ENCODE measurements at regions not wholly inside any gene's neighbourhood (a gene's known extent, or its start where the extent isn't known, plus 50 kb on each side); places are given as distances from the start of the nearest gene placed in this dataset.

DNA sequence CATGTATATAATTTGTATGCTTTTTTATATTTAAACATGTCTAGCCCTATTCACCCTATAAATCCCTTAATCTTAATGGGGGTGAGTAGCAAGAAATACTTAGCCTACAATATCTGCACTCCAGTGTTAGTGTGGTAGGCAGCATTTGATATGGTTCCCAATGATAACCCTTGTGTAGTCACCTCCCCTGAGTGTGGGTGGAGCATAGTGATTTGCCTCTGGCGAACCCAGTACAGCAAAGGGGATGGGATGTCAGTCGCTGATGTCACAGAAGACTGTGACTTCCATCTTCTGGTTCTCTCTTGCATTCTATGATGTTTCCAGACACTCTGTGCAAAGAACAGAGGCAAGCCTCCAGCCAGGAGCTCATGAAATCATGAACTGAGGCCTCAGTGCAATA is 211.2 kb downstream of the CRPPA start:
- Mint-ChIP-seq H3K36me3 (ENCODE audit: insufficient read depth, unreplicated experiment) (no peaks in the 10 kb centered on the region), H3K27me3 (ENCODE audit: insufficient read depth, unreplicated experiment) (no peaks in the 10 kb centered on the region), H3K9me3 (ENCODE audit: unreplicated experiment) (no peaks in the 10 kb centered on the region), H3K4me1 (ENCODE audit: insufficient read depth, unreplicated experiment) (no peaks in the 10 kb centered on the region), H3K4me3 (ENCODE audit: unreplicated experiment) (no peak overlapping the region), H3K27ac (ENCODE audit: low read depth, unreplicated experiment) (no peak overlapping the region)
- no TSS peak for BruUV-seq (replicated peaks)
- DNase-seq (ENCODE audit: unreplicated experiment), result no peak
- POLR2A ChIA-PET, result interaction anchor here (0.7 kb wide), 1 partner anchor 1380 kb away, joined by 3 read pairs; no protein-coding TSS in a partner anchor
- intact Hi-C loops (cut with micrococcal nuclease), result no loop called here
- TF ChIP-seq, protein P1, sequence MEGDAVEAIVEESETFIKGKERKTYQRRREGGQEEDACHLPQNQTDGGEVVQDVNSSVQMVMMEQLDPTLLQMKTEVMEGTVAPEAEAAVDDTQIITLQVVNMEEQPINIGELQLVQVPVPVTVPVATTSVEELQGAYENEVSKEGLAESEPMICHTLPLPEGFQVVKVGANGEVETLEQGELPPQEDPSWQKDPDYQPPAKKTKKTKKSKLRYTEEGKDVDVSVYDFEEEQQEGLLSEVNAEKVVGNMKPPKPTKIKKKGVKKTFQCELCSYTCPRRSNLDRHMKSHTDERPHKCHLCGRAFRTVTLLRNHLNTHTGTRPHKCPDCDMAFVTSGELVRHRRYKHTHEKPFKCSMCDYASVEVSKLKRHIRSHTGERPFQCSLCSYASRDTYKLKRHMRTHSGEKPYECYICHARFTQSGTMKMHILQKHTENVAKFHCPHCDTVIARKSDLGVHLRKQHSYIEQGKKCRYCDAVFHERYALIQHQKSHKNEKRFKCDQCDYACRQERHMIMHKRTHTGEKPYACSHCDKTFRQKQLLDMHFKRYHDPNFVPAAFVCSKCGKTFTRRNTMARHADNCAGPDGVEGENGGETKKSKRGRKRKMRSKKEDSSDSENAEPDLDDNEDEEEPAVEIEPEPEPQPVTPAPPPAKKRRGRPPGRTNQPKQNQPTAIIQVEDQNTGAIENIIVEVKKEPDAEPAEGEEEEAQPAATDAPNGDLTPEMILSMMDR (IDR thresholded peaks at IDR 0.05; ENCODE audit: unreplicated experiment), result no peak
- CTCF ChIA-PET, result interaction anchor here (1.0 kb wide), 1 partner anchor 8 kb away, joined by 4 read pairs; no protein-coding TSS in a partner anchor

DNA sequence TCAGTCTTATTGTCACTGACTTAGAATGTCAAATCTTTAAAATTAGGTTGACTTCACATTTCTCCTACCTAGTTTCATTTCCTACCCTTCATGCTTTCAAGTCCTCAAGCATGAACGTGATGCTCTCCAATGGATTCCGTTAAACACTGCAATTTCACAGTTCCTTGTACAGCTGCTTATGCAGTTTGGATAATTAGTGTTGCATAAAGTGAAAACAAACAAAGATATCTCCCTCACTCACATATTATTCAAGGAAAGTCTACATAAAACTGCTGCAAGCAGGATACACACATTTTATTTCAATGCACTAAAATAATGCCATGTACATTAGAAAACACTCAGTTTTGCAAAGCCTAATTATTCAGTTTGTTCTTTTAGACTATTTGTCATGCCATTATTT is 214.0 kb downstream of the CRPPA start:
- Mint-ChIP-seq H3K9me3 (ENCODE audit: unreplicated experiment) (no peaks in the 10 kb centered on the region), H3K27ac (ENCODE audit: low read depth, unreplicated experiment) (no peak overlapping the region), H3K4me1 (ENCODE audit: insufficient read depth, unreplicated experiment) (peaks cover 5% of the 10 kb centered on the region), H3K4me3 (ENCODE audit: unreplicated experiment) (no peak overlapping the region), H3K27me3 (ENCODE audit: insufficient read depth, unreplicated experiment) (no peaks in the 10 kb centered on the region), H3K36me3 (ENCODE audit: insufficient read depth, unreplicated experiment) (no peaks in the 10 kb centered on the region)
- POLR2A ChIA-PET, result no interaction called here
- BruUV-seq (replicated peaks), result no TSS peak
- intact Hi-C loops (cut with micrococcal nuclease), result no loop called here
- CTCF ChIA-PET, result no interaction called here
- TF ChIP-seq, protein P1 (IDR thresholded peaks at IDR 0.05; ENCODE audit: unreplicated experiment), result no peak
- no peak for DNase-seq (ENCODE audit: unreplicated experiment)

DNA sequence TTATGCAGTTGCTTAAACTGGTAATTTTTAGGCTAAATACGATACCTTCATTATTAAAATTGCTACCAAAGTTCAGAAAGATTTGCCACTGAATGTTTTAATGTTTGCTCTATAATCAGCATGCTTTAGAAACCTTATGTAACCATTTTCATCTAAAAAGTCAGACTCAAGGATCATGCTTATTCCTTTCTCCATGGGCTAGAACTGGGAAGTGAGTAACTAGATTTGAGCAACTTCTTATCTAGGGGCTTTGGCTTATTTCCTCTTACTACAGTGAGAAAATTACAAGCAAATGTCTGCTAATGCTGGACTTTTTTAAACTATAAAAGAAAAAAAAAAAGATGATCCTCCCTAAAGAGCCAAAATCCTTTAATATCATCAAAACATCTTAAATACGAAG is 215.9 kb downstream of the CRPPA start:
- no peak for DNase-seq (ENCODE audit: unreplicated experiment)
- BruUV-seq (replicated peaks), result no TSS peak
- H3K27me3 Mint-ChIP-seq (ENCODE audit: insufficient read depth, unreplicated experiment), result no peaks in the 10 kb centered on the region
- intact Hi-C loops (cut with micrococcal nuclease), result no loop called here
- H3K9me3 Mint-ChIP-seq (ENCODE audit: unreplicated experiment), result no peaks in the 10 kb centered on the region
- no peak overlapping the region for H3K4me3 Mint-ChIP-seq (ENCODE audit: unreplicated experiment)
- TF ChIP-seq, protein P1 (IDR thresholded peaks at IDR 0.05; ENCODE audit: unreplicated experiment), result no peak
- H3K27ac Mint-ChIP-seq (ENCODE audit: low read depth, unreplicated experiment), result no peak overlapping the region
- ChIA-PET CTCF (no interaction called here), POLR2A (no interaction called here)
- no peaks in the 10 kb centered on the region for H3K36me3 Mint-ChIP-seq (ENCODE audit: insufficient read depth, unreplicated experiment)
- peaks cover 13% of the 10 kb centered on the region for H3K4me1 Mint-ChIP-seq (ENCODE audit: insufficient read depth, unreplicated experiment)

DNA sequence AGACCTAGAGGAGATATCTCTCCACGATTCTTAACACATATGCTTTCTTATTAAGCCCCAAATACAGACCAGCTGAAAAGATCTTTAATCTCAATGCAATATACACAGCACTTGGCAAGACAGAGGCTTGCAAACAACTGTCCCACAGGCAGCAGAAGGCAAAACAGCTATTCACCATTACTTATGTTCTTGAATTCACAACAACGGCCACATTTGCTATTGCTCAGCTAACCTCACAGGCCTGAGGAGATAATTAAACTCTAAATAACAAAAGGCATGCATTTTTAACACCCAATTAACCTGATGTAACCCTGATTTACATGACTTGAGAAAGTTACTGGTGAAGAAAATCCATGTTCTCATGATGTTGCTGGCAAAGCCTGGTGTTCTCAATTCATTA is 216.4 kb downstream of the CRPPA start:
- Mint-ChIP-seq H3K36me3 (ENCODE audit: insufficient read depth, unreplicated experiment) (no peaks in the 10 kb centered on the region), H3K27ac (ENCODE audit: low read depth, unreplicated experiment) (no peak overlapping the region), H3K9me3 (ENCODE audit: unreplicated experiment) (no peaks in the 10 kb centered on the region), H3K27me3 (ENCODE audit: insufficient read depth, unreplicated experiment) (no peaks in the 10 kb centered on the region), H3K4me1 (ENCODE audit: insufficient read depth, unreplicated experiment) (peaks cover 13% of the 10 kb centered on the region), H3K4me3 (ENCODE audit: unreplicated experiment) (no peak overlapping the region)
- intact Hi-C loops (cut with micrococcal nuclease), result no loop called here
- no peak for DNase-seq (ENCODE audit: unreplicated experiment)
- ChIA-PET CTCF (no interaction called here), POLR2A (no interaction called here)
- TF ChIP-seq, protein P1 (IDR thresholded peaks at IDR 0.05; ENCODE audit: unreplicated experiment), result no peak
- no TSS peak for BruUV-seq (replicated peaks)
